GM23248 (cell line): ENCODE measurements at regions not wholly inside any gene's neighbourhood (a gene's known extent, or its start where the extent isn't known, plus 50 kb on each side); places are given as distances from the start of the nearest gene placed in this dataset.

ENCODE experiments used
- EZH2 ChIP-seq: fragments of 200-600 bp; sonication (generic); IDR thresholded peaks from 2 replicates; pipeline ENCODE4 v1.6.1; 2018; ENCODE audit warnings: antibody characterized with exemption, mild to moderate bottlenecking; ENCODE audit not compliant: insufficient read depth, poor library complexity, severe bottlenecking
- EZH2phosphoT487 ChIP-seq: fragments of 200-600 bp; sonication (generic); IDR thresholded peaks from 2 replicates; pipeline ENCODE4 v1.6.1; 2018; ENCODE audit warnings: antibody characterized with exemption, moderate library complexity, mild to moderate bottlenecking, low read depth; ENCODE audit not compliant: insufficient read depth

- no peak for TF ChIP-seq EZH2phosphoT487
- TF ChIP-seq EZH2: no peak
These were observed 1096.8 kb upstream of the PCDH20 start for GRCh38 chr13:62512194-62513141.
